Left lung (tissue), 4 donors: ENCODE measurements at regions not wholly inside any gene's neighbourhood (a gene's known extent, or its start where the extent isn't known, plus 50 kb on each side); places are given as distances from the start of the nearest gene placed in this dataset.

Experiments
- ATAC-seq: fragments of 200-7000 bp; cut with Tn5 transposase; one replicate; pipeline ENCODE4 v1.9.1; 2020; ENCODE audit warnings: moderate library complexity
- DNase-seq, 4 donors: peaks; one replicate each; pipeline ENCODE4 v3.0.0-alpha.2; 2013 to 2020
- H3K27ac ChIP-seq, 2 donors: fragments of 200-600 bp; sonication (generic) in 1 of 2; one replicate each; pipeline versions ENCODE4 v1.5.0 to v1.8.0; 2020 to 2021
- H3K27me3 ChIP-seq, 2 donors: fragments of 200-600 bp; sonication (generic) in 1 of 2; one replicate each; pipeline versions ENCODE4 v1.5.0 to v1.8.0; 2020 to 2021
- H3K36me3 ChIP-seq, 2 donors: fragments of 200-600 bp; sonication (generic) in 1 of 2; one replicate each; pipeline versions ENCODE4 v1.5.0 to v1.8.0; 2020 to 2021
- H3K4me1 ChIP-seq, 2 donors: fragments of 200-600 bp; one replicate each; pipeline ENCODE4 v1.8.0; 2021
- H3K4me3 ChIP-seq, 2 donors: fragments of 200-600 bp; sonication (generic) in 1 of 2; one replicate each; pipeline versions ENCODE4 v1.5.0 to v1.8.0; 2020 to 2021; ENCODE audit warnings: mild to moderate bottlenecking in 1 of 2
- H3K9me3 ChIP-seq, 2 donors: fragments of 200-600 bp; sonication (generic) in 1 of 2; one replicate each; pipeline versions ENCODE4 v1.5.0 to v1.8.0; 2020 to 2021
- intact Hi-C, 2 donors: fragments of 100-400 bp; cut with DNase I; formaldehyde crosslinking; loops; one replicate each; pipeline versions ENCODE4 v1.11.2 to v1.14.2; 2022
- TF ChIP-seq, protein P1 (sequence below), 2 donors: fragments of 200-600 bp; sonication (generic) in 1 of 2; IDR thresholded peaks; one replicate each; pipeline versions ENCODE4 v1.5.0 to v1.8.0; 2021; ENCODE audit warnings: antibody characterized with exemption in 2 of 2
- donor health status: DM: no; HTN: yes; CAD: no.
- donor health status: DM: no; HTN: no; CAD: no.

DNA sequence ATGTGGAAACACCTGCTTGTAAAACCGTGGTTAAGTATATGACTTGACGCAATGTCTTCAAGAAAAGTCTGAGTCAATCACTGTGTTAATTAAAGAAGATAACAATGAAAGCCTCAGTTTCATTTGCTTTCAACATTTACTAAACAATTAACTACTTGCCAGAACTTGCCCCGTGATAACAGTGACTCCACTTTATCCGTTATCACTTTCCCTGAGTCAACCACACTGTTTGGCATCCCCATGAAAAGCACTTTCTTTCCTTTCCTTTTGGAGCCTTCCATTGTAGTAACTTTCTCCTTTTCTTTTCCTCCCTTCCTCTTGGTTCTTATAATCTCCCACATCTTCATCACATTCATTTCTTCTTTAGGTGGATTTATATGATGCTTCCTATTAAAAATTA, 435.1 kb upstream of the GOT2 start:
- no peaks in the 10 kb centered on the region for H3K27me3 ChIP-seq
- ATAC-seq (no peak), DNase-seq (no peak)
- H3K27ac ChIP-seq, result no peak overlapping the region
- H3K4me3 ChIP-seq, result no peak overlapping the region
- no peaks in the 10 kb centered on the region for H3K36me3 ChIP-seq
- intact Hi-C loops, result no loop called here
- TF ChIP-seq, protein P1, sequence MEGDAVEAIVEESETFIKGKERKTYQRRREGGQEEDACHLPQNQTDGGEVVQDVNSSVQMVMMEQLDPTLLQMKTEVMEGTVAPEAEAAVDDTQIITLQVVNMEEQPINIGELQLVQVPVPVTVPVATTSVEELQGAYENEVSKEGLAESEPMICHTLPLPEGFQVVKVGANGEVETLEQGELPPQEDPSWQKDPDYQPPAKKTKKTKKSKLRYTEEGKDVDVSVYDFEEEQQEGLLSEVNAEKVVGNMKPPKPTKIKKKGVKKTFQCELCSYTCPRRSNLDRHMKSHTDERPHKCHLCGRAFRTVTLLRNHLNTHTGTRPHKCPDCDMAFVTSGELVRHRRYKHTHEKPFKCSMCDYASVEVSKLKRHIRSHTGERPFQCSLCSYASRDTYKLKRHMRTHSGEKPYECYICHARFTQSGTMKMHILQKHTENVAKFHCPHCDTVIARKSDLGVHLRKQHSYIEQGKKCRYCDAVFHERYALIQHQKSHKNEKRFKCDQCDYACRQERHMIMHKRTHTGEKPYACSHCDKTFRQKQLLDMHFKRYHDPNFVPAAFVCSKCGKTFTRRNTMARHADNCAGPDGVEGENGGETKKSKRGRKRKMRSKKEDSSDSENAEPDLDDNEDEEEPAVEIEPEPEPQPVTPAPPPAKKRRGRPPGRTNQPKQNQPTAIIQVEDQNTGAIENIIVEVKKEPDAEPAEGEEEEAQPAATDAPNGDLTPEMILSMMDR (IDR thresholded peaks at IDR 0.05), result no peak
- H3K9me3 ChIP-seq, result no peaks in the 10 kb centered on the region
- H3K4me1 ChIP-seq, result no peaks in the 10 kb centered on the region

DNA sequence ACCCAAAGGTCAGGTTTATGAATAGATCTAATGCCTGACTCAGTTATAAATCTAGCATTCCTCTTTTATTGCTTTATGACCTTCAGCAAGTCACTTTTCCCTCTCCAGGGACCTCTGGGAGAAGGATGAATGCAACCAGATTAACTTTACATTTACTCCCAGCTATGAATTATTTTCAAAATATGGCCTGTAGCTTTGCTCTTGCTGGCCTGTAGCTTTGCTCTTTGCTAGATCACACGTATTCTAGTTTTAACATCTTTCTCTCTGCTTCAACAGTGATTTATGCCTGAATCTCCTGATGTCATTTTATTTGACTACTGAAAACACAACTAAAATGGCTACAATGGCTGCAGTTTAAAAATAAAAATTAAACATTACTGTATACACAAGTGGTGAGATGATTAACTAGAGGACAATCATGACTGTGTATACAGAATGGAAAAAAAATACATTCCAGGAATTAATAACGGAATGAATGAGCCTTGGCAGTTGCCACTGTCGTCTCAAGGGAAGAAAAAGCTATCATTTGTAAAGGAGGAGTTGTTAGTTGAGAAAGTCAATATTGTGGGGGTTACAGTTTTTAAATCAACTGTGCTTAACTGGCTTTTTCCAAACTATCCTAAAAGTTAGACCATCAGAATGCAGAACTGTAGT, 434.5 kb upstream of the GOT2 start:
- TF ChIP-seq, protein P1 (IDR thresholded peaks at IDR 0.05), result no peak
- Histone ChIP-seq H3K9me3 (no peaks in the 10 kb centered on the region), H3K36me3 (no peaks in the 10 kb centered on the region), H3K27me3 (no peaks in the 10 kb centered on the region), H3K4me1 (no peaks in the 10 kb centered on the region), H3K4me3 (no peak overlapping the region), H3K27ac (no peak overlapping the region)
- DNase-seq (peak in 1 of 4 donors; percentile 8), ATAC-seq (no peak)
- intact Hi-C loops, result no loop called here

DNA sequence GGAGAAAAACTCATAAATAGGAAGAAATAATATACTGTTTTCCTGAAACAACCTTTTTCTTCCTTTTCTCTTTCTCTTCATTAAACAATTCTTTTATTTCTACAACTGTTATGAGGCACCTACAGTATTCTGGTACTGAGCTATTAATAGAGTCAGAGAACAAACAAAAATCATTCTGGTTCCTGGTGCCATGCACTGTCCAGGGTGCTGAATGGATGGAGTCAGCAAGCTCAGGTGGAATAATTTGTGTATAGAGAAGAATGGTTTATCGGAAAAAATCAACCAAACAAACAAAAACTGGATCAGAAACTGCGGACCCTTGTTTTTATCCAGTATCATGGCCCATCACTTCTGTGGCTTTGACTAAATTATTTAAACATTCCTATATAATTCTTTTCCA, 430.3 kb upstream of the GOT2 start:
- no peaks in the 10 kb centered on the region for H3K9me3 ChIP-seq
- TF ChIP-seq, protein P1 (IDR thresholded peaks at IDR 0.05), result no peak

GRCh38 chr16:59163371-59164055, 429.4 kb upstream of the GOT2 start:
- ATAC-seq, result no peak
- DNase-seq, result no peak
- Histone ChIP-seq H3K4me1 (no peaks in the 10 kb centered on the region), H3K4me3 (no peak overlapping the region), H3K36me3 (no peaks in the 10 kb centered on the region), H3K27ac (no peak overlapping the region), H3K27me3 (no peaks in the 10 kb centered on the region), H3K9me3 (no peaks in the 10 kb centered on the region)
- intact Hi-C loops, result no loop called here
- TF ChIP-seq, protein P1 (IDR thresholded peaks at IDR 0.05), result no peak

More for the DNA sequence above, 430.3 kb upstream of the GOT2 start:
- Histone ChIP-seq H3K4me3 (no peak overlapping the region), H3K4me1 (no peaks in the 10 kb centered on the region), H3K27me3 (no peaks in the 10 kb centered on the region), H3K27ac (no peak overlapping the region), H3K36me3 (no peaks in the 10 kb centered on the region)
- DNase-seq (peak in 1 of 4 donors; percentile 26), ATAC-seq (peak; percentile 25)
- intact Hi-C loops, result no loop called here

- no peak overlapping the region for H3K4me3 ChIP-seq
- DNase-seq, result no peak
- no peaks in the 10 kb centered on the region for H3K36me3 ChIP-seq
- no peak overlapping the region for H3K27ac ChIP-seq
- no peaks in the 10 kb centered on the region for H3K4me1 ChIP-seq
- TF ChIP-seq, protein P1 (IDR thresholded peaks at IDR 0.05), result no peak
- ATAC-seq, result no peak
- H3K9me3 ChIP-seq, result no peaks in the 10 kb centered on the region
- H3K27me3 ChIP-seq, result no peaks in the 10 kb centered on the region
- intact Hi-C loops, result no loop called here
Measured at GRCh38 chr16:59161679-59162078, 427.6 kb upstream of the GOT2 start.
